ENCODE measurements at regions not wholly inside any gene's neighbourhood (a gene's known extent, or its start where the extent isn't known, plus 50 kb on each side); places are given as distances from the start of the nearest gene placed in this dataset.

DNA sequence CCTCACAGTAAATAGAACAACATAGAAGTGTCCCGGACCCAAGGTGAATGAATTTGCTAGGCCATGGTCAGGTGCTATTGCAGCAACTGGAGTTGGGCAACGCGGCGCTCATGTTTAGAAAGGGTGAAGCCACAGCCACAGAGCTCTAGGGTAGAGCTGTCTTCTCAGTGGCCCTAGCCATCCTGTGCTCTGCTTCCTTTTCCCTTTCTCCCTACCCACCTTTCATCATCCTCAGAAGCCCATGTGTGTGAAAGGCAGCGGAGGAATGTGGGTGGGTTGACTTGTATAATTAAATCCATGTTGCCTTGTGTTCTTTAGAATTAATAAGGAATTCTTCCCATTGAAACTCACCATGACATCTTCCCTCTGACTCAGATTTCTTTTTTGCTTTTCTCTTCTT, 336.7 kb downstream of the OSR1 start:
- Histone ChIP-seq H3K36me3 (replicated peaks; ENCODE audit: control insufficient read depth, insufficient read depth, low read length) (no peaks in the 10 kb centered on the region), H3K4me3 (ENCODE audit: insufficient read depth, low read depth, low read length) (no peak overlapping the region), H3K27me3 (ENCODE audit: control insufficient read depth, insufficient read depth, low read length) (no peaks in the 10 kb centered on the region)
- DNase-seq = no peak

DNA sequence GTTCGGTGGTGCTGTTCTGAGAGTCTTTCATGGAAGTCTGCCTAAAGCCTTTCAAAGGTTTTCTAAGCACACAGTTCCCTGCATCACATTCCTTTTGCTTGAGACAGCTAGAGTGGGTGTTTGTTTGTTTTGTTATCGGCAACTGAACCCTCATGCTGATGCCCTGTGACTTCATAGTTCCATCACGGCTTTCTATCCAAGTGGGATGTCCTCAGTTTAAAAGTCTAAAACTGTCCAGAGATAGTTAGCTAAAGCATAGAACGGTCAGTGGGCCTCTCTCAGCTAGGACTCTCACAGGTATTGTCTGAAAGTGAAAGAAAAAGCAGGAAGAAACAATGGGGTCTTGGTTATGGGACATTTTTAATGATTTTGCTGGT, 337.3 kb downstream of the OSR1 start:
- Histone ChIP-seq H3K4me3 (ENCODE audit: insufficient read depth, low read depth, low read length) (no peak overlapping the region), H3K36me3 (replicated peaks; ENCODE audit: control insufficient read depth, insufficient read depth, low read length) (no peaks in the 10 kb centered on the region), H3K27me3 (ENCODE audit: control insufficient read depth, insufficient read depth, low read length) (no peaks in the 10 kb centered on the region)
- DNase-seq = no peak

DNA sequence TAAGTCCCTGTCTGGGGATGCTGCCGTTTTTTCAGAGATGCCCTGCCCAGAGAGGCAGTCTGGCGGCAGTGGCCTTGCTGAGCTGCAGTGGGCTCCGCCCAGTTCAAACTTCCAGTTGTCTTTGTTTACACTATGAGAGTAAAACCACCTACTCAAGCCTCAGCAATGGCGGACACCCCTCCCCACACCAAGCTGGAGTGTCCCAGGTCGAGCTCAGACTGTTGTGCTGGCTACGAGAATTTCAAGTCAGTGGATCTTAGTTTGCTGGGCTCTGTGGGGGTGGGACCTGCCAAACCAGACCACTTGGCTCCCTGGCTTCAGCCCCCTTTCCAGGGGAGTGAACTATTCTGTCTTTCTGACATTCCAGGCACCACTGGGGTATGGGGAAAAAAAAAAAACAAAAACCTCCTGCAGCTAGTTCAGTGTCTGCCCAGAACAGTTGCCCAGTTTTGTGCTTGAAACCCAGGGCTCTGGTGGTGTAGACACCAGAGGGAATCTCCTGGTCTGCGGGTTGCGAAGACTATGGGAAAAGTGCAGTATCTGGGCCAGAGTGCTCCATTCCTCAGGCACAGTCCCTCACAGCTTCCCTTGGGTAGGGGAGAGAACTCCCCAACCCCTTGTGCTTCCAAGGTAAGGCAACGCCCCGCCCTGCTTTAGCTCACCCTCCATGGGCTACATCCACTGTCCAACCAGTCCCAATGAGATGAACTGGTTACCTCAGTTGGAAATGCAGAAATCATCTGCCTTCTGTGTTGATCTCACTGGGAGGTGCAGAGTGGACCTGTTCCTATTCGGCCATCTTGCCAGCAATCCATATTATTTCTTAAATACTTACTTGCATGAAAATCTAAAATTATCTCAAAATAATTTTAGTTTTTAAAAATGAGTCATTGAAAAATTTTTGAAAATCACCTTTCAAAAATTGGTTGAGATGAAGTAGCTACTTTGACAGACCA, 338.0 kb downstream of the OSR1 start:
- Histone ChIP-seq H3K27me3 (ENCODE audit: control insufficient read depth, insufficient read depth, low read length) (no peaks in the 10 kb centered on the region), H3K4me3 (ENCODE audit: insufficient read depth, low read depth, low read length) (no peak overlapping the region), H3K36me3 (replicated peaks; ENCODE audit: control insufficient read depth, insufficient read depth, low read length) (no peaks in the 10 kb centered on the region)
- no peak for DNase-seq

DNA sequence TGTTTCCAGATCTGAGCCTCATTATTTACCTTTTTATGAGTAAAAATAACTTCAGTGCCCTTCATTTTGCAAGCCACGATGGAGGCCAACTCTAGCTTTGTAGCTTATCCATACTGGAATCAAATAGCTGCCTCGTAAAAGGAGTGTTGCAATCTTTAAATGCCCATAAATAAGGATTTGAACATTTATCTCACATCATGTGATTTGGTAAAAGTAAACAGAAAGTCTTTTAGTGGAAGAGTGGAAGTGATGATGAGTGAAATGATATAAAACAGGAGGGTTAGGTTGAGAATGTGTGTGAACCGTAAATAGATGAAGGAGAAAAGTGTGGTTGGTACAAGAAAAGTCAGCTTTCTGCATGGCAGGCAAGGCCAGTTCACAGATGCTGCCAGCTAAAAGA, 348.9 kb downstream of the OSR1 start:
- Histone ChIP-seq H3K4me3 (ENCODE audit: insufficient read depth, low read depth, low read length) (no peak overlapping the region), H3K27me3 (ENCODE audit: control insufficient read depth, insufficient read depth, low read length) (no peaks in the 10 kb centered on the region), H3K36me3 (replicated peaks; ENCODE audit: control insufficient read depth, insufficient read depth, low read length) (no peaks in the 10 kb centered on the region)
- no peak for DNase-seq

DNA sequence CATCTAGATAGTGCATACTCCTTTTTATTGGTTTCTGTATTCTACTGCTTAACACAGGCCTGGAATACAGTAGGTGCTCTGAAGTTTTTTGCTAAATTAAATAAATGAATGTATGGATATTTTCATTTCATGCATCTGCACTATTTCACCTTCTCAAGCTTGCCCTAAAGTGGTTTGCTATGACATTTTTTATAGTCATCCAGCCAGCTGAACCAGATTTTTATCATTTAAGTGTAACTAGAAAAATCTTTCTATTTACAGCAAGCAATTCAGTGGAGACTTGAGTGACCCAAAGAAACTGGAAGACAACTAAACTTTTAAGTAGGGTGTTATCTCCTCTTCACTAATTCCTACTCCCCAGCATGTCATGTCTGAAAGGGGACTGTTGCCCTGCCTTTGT, 354.9 kb downstream of the OSR1 start:
- no peaks in the 10 kb centered on the region for H3K36me3 ChIP-seq (replicated peaks; ENCODE audit: control insufficient read depth, insufficient read depth, low read length)
- no peak overlapping the region for H3K4me3 ChIP-seq (ENCODE audit: insufficient read depth, low read depth, low read length)
- DNase-seq = no peak
- no peaks in the 10 kb centered on the region for H3K27me3 ChIP-seq (ENCODE audit: control insufficient read depth, insufficient read depth, low read length)

DNA sequence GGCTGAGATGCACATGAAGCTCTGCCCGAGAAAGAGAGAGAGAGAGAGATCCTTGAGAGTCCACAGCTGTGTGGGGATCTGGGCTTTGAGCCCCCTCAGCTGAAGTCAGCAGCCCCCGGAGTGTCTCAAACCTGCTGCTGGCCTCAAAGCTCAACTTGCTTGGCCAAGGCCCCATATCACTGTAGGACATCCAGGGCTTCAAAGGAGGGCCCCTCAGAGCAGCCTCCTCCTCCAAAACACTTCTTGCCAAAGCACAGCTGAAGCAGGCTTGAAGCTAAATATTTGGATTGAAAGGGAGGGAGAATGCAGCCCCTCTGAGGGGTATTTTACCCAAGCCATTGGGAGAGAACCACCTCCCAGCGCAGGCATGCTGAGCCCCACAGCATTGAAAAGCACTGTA, 357.6 kb downstream of the OSR1 start:
- Histone ChIP-seq H3K36me3 (replicated peaks; ENCODE audit: control insufficient read depth, insufficient read depth, low read length) (no peaks in the 10 kb centered on the region), H3K27me3 (ENCODE audit: control insufficient read depth, insufficient read depth, low read length) (no peaks in the 10 kb centered on the region), H3K4me3 (ENCODE audit: insufficient read depth, low read depth, low read length) (no peak overlapping the region)
- DNase-seq = no peak

DNA sequence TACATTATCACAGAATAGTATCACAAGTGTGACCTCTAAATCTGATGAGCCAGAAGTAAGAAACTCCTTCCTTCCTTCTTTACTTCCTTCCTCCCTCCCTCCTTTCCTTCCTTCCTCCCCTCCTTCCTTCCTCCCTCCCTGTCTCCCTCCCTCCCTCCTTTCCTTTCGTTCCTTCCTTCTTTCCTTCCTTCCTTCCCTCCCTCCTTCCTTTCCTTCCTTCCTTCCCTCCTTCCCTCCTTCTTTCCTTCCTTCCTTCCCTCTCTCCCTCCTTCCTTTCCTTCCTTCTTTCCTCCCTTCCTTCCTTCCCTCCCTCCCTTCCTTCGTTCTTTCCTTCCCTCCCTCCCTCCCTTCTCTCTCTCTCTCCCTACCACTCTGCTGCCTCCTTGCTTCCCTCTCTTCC, 359.2 kb downstream of the OSR1 start:
- H3K4me3 ChIP-seq (ENCODE audit: insufficient read depth, low read depth, low read length) = no peak overlapping the region
- no peak for DNase-seq
- H3K27me3 ChIP-seq (ENCODE audit: control insufficient read depth, insufficient read depth, low read length) = no peaks in the 10 kb centered on the region
- no peaks in the 10 kb centered on the region for H3K36me3 ChIP-seq (replicated peaks; ENCODE audit: control insufficient read depth, insufficient read depth, low read length)

DNA sequence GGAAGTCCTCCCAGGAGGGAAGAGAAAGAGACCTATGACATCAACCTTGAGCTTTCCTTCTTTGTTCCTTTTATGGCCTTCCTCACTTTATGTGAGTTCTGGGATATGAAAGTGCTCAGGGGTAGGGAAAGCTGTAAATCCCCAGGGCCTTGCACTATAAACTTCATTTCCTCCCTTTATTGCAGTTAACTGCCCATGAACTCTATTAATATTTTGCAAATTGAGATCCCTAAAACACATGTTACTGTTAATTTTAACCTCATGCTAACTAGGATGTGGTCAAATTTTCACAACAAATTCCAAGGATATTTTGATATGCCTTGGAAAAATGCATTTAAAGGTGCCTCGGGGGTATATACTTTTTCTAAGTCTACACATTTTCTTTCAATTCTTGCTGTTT, 359.9 kb downstream of the OSR1 start:
- DNase-seq = no peak
- no peaks in the 10 kb centered on the region for H3K36me3 ChIP-seq (replicated peaks; ENCODE audit: control insufficient read depth, insufficient read depth, low read length)
- no peak overlapping the region for H3K4me3 ChIP-seq (ENCODE audit: insufficient read depth, low read depth, low read length)
- no peaks in the 10 kb centered on the region for H3K27me3 ChIP-seq (ENCODE audit: control insufficient read depth, insufficient read depth, low read length)

DNA sequence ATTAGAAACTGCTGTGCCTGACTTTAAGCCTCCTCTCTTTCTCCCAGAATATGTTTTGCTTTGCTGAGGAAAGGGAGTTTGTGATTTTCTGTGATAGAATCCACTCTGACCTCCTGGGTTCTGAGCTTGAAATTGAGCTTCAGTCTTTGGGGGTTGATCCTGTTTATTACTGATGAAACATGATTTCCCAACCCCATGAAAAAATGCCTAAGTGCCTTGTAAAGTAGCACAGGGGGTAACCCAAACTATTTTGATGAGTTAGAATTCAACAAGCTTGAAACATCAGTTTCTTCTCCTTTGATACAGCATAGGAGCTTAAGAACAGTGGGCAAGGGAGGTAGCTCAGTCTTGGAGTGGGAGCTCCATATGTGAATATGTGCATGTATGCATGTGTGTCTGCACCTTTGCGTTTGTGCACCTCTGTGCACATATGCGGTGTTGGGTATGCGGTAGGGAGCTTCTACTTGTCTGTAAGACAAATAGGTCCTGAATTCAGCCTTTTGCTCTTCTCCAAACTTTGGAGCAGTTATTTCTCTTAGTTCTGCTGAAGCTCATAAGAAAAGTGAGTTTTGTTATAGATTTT, 364.6 kb downstream of the OSR1 start:
- H3K36me3 ChIP-seq (replicated peaks; ENCODE audit: control insufficient read depth, insufficient read depth, low read length) = no peaks in the 10 kb centered on the region
- no peak overlapping the region for H3K4me3 ChIP-seq (ENCODE audit: insufficient read depth, low read depth, low read length)
- no peaks in the 10 kb centered on the region for H3K27me3 ChIP-seq (ENCODE audit: control insufficient read depth, insufficient read depth, low read length)
- DNase-seq = no peak

DNA sequence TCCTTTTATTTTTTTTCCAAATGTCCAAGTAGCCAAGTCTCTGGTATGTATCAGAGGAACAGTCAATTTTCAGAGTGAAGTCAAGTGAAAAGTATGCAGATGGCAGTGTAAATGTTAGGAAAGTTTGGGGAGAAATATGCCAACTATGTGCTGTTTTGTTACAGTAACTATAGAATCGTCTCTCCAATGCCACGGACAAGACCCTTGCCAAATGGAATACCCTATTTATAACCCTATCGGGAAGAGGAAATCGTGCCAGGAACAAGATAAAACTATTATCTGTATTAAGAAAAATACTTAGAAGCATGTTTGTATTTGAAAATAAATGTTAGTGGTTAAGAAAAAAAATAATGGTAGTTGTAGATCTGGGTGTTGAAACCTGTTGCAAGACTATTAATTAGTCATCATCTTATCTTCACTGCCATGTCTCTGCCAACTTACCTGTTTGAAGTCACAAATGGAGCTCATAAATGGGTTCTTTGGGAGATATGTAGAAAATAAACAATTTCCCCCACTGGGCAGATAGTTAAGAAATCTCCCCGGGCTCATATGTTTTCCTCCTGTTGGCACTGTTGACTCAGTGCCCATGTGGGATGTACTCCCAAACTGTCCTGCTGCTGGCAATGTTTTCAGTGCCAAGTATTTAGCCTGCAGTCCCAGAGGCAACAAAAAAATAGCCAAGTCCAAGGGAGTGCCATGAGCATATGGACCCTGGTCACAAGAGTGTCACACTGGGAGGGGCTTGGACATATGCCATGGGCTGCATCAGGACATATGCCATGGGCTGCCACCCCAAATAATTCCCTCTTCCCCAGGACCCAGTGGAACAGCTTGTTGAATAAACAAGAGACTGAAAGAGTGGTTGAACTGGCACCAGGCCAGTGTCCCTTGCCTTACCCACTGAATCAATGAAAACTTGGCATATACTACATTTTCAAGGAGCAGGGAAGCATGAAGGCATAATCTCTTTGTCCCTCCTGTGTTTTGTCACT, 366.9 kb downstream of the OSR1 start:
- no peak for DNase-seq
- H3K27me3 ChIP-seq (ENCODE audit: control insufficient read depth, insufficient read depth, low read length) = no peaks in the 10 kb centered on the region
- no peaks in the 10 kb centered on the region for H3K36me3 ChIP-seq (replicated peaks; ENCODE audit: control insufficient read depth, insufficient read depth, low read length)
- no peak overlapping the region for H3K4me3 ChIP-seq (ENCODE audit: insufficient read depth, low read depth, low read length)

DNA sequence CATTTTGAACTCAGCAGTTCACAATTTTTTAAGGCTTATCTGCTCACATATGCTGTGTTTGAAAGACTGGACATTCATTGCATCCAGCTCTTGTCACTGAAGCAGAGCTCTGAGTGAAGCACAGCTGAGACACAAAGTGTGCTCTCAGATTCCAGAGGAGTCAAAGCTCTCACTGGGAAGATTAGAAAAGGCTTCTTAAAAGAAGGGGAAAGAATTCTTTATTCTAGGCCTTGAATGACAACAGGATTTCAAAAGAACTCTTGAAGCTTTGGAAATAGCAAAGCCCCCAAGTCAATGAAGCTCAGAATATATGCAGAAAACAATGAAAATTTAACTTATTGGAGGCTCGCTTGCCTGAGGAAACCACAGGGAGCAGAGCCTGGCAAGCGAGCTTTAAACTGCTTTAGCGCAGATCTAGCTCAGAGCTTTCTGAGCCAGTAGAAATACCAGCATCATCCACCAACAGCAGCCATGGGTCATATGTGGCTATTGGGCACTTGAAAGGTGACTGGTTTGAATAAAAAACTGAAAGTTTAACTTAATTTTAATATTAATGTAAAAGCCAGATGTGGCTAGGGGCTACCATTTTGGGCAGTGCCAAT, 369.7 kb downstream of the OSR1 start:
- Histone ChIP-seq H3K36me3 (replicated peaks; ENCODE audit: control insufficient read depth, insufficient read depth, low read length) (no peaks in the 10 kb centered on the region), H3K4me3 (ENCODE audit: insufficient read depth, low read depth, low read length) (no peak overlapping the region), H3K27me3 (ENCODE audit: control insufficient read depth, insufficient read depth, low read length) (no peaks in the 10 kb centered on the region)
- DNase-seq = no peak

DNA sequence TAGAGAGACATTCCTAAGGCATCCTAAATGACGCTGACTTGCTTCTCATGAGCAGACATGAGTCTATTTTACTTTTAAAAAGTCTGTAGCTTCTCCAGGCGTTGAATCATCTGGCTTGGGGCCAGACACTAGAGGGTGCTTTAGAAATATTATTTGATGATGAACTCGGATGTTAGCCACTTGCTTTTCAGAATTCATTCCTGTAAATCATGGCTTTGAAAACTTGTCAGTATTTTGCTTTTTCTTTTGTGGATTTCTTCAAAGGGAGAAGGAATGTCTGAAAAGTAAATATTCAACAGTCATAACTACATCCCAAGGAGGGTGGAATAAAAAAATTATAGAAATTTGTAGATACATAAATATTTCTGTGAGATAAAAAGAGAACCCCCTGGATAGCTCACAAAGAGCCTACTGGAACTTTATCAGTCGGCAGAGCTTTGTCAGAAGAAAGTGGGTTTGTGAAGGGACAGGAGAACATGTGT, 370.8 kb downstream of the OSR1 start:
- H3K4me3 ChIP-seq (ENCODE audit: insufficient read depth, low read depth, low read length) = no peak overlapping the region
- no peaks in the 10 kb centered on the region for H3K27me3 ChIP-seq (ENCODE audit: control insufficient read depth, insufficient read depth, low read length)
- H3K36me3 ChIP-seq (replicated peaks; ENCODE audit: control insufficient read depth, insufficient read depth, low read length) = no peaks in the 10 kb centered on the region
- DNase-seq = no peak

DNA sequence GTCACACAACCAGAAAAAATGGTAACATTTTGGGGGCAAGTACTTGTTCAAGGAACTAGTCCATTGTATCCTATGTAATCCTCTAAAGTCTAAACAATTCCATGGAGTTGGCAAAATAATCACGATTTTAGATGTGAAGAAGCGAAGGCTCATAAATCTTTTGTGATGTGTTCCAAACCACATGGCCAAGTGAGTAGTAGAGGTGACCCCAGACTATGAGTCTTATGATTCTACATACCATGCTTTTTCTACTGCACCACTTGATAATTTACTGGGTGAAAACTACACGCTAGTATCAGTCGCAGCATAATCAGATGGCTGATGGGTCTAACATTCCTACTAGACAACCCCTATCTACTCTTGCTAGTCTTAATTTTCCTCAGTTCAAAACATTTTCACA, 371.4 kb downstream of the OSR1 start:
- Histone ChIP-seq H3K36me3 (replicated peaks; ENCODE audit: control insufficient read depth, insufficient read depth, low read length) (no peaks in the 10 kb centered on the region), H3K27me3 (ENCODE audit: control insufficient read depth, insufficient read depth, low read length) (no peaks in the 10 kb centered on the region), H3K4me3 (ENCODE audit: insufficient read depth, low read depth, low read length) (no peak overlapping the region)
- DNase-seq = no peak

DNA sequence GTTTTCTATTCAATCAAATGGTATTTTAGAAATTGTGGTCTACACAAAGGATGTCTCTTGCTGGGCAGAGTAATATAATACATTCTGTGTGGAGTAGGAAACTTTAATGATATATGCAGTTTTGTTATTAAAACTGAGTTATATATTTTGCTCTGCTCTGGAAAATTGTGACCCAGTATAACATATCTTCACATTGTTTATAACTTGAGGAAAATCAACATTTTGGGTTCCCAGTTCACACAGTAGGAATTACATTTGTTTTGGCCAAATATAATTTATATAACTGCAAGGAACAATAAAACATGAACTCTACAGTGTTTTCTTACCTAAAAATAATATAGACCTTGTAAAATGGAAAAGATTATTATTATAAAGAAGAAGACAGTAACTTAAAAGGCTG, 372.4 kb downstream of the OSR1 start:
- Histone ChIP-seq H3K27me3 (ENCODE audit: control insufficient read depth, insufficient read depth, low read length) (no peaks in the 10 kb centered on the region), H3K36me3 (replicated peaks; ENCODE audit: control insufficient read depth, insufficient read depth, low read length) (no peaks in the 10 kb centered on the region), H3K4me3 (ENCODE audit: insufficient read depth, low read depth, low read length) (no peak overlapping the region)
- no peak for DNase-seq
